Occipital lobe (tissue), 1 donor: ENCODE measurements at regions not wholly inside any gene's neighbourhood (a gene's known extent, or its start where the extent isn't known, plus 50 kb on each side); places are given as distances from the start of the nearest gene placed in this dataset.
"Not testable (repeated sequence)": the region's sequence is repeated elsewhere in the genome, so short reads cannot be mapped to it uniquely, and the experiment has no call there.

Experiments
- DNase-seq: peaks from one replicate; lab custom pipeline; 2025; lab: John Stamatoyannopoulos, UW

DNA sequence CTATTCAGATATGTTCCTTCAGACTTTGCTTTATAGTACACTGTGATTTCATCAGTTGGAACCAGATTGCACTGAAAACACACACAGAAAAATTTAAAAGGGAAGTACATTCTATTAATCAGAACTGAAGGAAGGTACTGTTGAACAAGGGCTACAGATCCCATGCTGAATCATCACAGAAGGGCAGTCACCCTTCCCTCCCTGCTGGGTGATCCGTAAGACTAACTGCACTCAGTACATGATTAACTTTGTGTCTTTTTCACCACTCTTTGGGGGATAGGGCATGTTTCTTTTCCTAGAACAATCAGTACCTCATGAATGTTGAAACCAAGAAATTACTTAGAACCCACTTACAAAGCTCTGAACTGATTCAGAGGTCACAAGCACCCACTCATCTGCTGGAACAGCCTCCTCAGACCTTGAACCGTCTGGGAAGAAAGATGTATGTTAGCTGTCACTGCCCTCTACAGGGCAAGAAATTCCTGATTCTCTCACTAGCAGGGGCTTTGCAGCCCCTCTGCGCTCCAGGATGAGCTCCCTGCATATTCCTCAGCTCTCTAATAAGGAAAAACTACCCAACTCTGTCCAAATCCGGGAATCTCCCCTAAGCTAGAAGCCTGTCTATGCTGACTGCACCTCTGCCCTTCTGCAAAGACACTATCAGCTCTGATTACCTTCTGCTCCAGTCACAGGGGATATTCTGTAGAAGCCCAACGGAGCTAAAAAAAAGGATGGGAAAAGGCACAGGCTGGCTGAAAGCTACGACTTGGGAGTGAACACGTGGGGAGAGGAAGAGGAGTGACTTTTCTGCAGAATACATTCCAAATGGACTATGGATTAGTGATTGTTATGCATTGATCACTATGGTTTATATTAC, 51.0 kb downstream of the IARS1 start:
- no peak for DNase-seq

DNA sequence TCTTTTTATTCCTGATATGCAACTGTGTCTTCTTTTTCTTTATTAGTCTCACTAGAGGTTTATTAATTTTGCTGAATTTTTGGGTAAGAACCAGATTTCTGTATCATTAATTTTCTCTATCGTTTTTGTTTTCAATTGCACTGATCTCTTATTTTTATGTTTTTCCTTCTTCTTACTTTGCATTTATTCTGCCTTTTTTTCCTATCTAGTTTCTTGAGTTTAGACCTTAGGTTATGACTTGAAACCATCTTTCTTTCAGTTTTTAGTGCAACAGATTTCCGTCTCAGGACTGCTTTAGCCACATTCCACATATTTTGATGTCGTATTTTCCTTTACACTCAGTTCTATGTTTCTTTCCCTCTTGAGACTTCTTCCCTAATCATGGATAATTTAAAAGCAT, 56.6 kb downstream of the IARS1 start:
- no peak for DNase-seq

DNA sequence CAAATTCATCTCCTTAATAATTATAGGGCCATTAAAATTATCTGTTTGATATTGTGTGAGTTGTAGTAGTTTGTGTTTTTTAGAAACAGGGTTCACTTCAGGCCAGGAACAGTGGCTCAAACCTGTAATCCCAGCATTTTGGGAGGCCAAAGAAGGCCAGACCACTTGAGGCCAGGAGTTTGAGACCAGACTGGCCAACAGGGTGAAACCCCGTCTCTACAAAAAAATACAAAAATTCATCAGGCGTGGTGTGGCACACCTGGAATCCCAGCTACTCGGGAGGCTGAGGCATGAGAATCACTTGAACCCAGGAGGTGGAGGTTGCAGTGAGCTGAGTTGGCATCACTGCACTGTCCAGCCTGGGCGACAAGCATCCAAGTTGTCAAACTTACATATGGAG, 57.0 kb downstream of the IARS1 start:
- no peak for DNase-seq

DNA sequence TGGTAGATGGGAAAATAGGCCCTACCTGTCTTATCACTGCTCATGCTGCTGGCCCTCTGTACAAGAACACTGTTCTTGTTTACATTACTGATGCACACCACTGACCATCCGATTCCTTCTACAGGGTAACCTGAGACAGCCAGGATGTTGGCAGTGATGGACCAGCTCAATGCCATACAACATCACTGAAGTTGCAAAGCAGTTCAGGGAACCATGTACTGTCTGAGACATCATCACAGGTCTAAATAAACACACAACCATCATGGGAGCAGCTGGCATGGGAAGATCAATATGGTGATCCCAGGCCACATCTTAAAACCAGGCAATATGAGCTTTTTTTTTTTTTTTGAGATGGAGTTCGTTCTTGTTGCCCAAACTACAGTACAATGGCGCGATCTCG, 59.0 kb downstream of the IARS1 start:
- DNase-seq: no peak

DNA sequence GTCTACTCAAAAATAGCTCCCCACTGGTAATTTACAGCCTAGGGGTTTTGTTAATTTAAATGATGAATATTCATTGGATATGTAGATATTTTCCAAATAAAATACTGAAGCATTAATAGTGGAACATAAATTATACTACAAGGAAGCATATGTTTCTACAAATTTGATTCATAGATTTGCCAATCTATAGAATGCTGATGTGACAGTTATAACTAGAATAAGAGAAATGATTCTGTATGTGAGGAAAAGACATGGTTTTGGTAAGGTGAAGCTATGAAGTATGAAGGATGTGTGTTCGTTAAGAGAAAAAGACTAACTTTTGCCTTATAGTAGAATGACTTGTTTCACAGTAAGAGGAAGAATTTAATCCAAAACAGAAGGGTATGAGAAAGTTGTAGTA, 61.3 kb downstream of the IARS1 start:
- no peak for DNase-seq

DNA sequence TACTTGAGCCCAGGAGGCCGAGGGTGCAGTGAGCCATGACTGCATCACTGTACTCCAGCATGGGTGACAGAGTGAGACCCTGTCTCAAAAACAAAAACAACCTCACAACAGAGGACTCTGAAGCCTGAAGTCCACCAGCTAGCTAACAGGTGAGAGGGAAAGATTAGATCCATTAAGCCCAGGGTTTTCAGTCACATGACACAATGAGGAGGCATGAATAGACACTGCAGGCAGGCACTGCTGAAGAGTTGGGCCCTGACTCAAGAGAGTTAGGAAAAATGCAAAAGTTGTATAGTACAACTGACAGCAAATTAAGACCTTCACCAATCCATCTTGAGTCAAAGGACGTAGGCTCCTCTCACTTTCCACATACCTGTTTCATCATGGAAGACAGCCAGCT, 64.9 kb downstream of the IARS1 start:
- no peak for DNase-seq

DNA sequence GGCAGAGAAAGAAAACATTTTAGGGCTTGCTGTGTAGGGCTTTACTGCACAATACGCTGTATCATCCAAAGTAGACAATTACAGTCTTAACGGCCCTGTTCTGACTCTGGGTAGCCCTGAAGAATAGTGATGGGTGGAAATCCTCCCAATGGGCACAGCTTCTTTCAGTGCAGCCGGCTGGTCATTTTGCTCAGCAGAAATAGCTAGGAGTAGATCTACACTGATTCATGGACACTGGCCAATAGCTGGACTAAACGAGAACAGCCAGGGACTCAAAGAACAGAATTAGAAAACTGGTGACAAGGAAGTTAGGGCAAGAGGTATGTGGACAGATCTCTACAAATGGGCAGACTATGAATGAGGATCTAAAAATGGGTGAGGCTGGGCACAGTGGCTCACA, 69.3 kb downstream of the IARS1 start:
- no peak for DNase-seq

DNA sequence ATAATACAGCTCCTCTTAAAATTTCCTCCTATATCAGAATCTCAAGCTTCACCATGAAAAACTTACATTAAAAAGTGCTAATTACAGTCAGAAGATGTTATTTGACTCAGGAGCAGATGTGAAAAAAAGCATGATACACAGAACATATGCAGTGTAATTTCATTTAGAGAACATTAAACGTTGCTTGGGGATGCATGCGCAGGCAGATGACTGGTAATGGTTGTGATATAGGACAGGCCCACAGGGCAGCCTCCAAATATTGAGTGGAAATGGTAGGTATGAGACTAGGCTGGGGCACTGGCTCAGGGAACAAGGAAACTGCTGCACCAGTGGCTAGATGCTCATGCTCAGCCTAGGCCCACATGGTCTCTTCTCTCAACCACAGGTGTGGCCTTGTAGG, 69.7 kb downstream of the IARS1 start:
- no peak for DNase-seq

DNA sequence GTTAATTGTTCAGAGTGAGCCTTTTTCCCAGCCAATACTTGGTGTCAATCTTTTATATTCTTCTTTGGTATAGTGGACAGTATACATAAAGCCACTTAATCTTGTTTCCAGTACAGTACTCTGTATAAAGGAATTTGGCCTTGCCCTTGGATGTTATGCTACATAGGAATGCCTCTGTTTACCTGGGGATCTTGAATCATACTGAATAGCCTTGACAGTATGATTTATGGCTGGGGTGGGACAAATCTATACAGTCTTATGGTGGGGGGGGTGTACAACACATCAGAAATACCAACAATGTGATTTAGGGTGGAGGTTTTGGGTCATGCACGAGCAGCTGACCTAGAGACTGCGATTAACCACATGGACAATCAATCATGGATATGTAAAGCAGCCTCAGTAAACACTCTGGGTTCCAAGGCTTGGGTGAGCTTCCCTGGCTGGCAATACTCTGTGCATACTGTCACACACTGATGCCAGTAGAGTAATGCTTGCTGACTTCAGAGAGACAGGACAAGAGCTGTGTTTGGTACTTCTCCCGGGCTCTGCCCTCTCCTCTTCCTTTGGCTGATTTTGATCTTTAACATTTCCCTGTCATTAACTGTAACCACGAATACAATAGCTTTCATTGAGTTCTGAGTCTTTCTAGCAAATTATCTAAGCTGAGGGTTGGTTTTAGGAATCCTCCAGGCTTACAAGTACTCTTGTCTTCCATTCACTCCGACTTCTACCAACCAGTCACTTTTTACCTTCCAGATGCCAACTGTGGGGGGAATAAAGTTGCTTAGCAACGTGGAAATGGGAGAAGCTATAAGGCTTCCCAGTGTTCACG, 84.6 kb downstream of the IARS1 start:
- DNase-seq: no peak

DNA sequence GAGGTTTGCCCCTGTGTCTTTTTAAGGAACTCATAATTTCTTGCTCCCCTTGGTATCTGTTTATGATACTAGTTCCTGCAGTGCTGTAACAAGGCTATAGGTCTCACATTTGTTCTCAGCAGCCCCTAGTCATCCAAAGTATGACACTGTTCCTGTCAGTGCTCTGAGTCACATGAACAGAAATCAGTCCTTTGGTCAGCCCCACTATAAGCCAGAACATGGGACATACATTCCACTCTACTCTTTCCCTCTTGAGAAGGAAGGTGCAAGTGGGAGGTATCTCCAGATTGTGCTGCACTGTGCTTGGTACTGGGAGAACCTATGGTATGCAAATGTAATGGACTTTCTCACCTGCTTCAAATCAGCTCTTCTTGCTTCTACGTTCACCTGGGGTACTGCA, 87.0 kb downstream of the IARS1 start:
- no peak for DNase-seq

DNA sequence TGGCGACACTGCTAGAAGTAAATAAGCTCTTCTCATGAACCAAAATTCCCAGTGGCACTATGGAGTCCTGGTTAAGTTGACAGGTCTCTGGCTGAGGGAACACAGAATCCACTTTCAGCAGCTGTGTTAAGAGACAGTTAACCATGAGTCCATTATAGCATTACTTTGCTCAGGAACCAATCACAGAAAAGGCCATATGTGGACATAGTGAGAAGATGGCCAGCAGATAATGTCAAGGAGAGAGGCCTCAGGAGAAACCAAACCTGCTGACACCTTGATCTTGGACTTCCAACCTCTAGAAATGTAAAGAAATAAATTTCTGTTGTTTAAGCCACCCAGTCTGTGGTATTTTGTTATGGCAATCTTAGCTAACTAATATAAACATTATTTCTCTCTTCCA, 88.7 kb upstream of the SPTLC1 start:
- not testable (repeated sequence) for DNase-seq

DNA sequence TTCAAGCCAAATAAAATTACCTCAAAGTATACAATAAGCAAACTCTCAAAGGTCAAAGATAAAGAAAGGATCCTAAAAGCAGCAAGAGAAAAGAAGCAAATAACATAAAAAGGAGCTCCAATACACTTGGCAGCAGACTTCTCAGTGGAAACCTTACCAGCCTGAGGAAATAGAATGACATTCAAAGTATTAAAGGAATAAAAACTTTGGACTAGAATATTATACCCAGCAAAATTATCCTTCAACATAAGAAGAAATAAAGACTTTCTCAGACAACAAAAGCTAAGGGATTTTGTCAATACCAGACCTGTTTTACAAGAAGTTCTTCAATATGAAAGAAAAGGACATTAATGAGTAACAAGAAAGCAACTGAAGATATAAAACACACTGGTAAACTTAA, 83.0 kb upstream of the SPTLC1 start:
- not testable (repeated sequence) for DNase-seq

DNA sequence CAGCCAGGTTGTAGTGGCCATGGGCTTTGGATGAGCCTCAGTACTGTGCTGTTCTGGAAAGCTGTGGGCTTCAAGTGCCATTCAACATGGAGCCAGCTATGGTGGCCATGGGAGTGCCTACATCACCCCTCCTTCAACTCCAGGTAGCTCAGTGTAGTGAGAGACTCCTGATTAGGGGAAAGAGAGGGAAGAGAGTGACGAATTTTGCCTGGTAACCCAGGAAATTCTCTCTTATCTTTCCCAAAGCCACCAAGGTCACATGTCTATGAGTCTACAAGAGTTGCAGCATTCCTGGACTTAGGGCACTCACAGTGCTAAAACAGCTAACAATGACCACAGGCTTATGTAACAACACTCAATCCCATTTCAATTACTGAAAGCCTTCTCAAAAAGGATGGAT, 81.7 kb upstream of the SPTLC1 start:
- DNase-seq: no peak

DNA sequence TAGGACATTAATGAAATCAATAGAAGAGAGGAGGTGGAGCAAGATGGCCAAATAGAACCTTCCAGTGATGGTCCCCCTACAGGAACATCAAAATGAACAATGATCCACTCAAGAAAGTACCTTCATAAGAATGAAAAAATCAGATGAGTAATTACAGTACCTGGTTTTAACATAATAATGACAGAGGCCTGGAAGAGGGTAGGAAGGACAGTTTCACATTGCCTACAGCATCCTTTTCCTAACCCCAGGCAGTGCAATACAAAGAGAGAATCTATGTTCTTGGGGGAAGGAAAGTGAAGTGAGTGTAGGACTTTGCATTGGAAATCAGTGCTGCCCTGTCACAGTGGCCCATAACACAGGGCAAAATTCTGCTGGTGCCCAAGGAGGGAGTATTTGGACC, 81.2 kb upstream of the SPTLC1 start:
- no peak for DNase-seq

DNA sequence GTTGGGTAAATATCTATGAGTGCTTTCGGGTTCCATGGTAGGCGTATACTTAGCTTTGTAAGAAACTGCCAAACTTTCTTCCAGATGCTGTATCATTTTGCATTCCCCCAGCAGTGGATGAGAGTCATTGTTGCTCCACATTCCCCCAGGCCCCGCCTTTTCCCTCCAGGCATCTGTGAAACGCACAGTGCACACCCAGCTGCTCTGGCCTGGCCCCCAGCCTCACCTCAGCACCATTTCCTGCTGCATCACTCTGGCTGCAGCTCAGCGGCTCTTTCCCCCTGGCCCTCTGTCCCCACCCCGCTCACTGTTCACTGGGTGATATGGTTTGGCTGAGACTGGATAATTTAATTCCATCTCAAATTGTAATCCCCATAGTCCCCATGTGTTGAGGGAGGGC, 76.6 kb upstream of the SPTLC1 start:
- no peak for DNase-seq

DNA sequence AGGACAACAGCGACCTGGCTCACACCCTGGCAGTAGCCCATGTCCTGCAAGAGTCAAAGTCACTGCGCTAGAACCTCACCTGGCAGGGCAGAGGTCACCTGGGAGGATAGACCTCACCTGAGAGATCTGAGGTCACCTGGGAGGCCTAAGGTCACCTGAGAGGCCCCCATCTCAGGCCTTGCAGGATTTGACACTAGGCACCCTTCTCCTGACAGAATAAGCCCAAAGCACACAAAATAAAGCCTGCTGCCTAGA, 75.2 kb upstream of the SPTLC1 start:
- no peak for DNase-seq

DNA sequence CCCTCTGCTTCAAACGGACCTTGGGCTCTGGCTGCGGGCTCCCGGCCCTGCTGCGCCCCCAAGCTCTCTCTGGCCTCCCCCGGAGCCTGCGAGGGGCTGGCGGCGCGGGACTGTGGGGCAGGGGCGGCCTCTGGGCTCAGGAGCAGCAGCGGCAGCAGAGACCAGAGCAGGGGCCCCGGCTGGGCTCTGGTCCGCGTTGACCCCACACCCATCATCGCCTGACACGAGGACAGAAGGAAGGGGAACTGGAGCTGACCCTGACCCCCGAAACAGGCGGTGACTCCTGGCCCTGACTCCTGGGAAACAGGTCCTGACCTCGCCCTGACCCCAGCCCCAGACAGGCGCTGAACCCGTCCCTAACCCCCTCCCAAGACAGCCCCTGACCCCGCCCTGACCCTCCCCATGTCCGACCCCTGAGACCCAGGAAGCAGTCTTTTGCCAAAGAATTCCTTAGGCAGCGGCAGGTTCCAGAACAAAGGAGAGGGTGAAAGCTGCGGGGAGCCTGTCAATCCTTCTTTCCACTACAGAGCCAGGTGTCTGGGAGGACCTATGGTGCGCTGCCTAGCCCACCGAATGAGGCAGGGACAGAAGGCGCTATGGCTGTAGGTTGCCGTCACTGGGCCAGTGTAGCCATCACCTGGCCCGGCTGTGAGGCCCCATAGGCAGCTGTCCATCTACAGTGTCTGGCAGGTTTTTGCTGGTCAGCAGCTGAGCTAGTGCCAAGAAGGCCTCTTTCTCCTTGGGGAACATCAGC, 74.7 kb upstream of the SPTLC1 start:
- no peak for DNase-seq

DNA sequence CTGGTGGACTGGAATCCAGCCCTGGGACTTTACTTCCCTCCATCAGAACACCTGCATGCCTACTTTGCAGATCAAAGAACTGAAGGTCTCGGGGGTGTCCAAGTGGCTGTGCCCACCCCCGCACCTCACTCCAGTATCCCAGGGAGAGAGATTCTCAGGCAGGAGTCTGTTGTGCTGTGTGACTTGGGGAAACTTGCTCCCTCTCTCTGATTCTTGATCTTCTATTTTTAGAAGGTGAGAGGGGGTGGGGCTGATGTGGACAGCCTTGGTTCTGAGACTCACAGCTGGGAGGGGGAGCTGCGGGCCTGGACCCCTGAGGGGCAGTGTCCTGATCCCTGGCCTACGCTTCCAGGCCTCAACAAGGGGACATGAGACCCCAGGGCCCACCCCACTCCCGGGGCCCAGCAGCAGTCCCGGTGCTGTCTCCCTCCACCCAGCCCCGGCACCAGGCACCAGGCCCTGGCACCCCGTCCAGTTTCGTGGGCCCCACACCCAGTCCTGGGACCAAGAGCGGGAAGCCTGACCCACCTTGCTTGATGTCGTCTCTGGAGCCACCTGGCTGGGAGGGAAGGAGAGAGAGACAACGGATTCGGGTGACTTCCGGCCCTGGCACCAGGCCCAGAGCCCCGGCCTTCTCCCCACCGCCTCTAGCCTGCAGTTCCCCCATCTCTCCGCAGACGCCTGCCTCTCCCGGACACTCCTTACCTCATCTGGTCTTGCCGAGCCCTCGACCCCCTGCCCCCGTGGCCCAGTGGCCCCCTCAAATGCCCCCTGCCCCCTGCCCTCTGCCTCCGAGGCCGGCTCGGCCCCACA, 74.0 kb upstream of the SPTLC1 start:
- DNase-seq: no peak

DNA sequence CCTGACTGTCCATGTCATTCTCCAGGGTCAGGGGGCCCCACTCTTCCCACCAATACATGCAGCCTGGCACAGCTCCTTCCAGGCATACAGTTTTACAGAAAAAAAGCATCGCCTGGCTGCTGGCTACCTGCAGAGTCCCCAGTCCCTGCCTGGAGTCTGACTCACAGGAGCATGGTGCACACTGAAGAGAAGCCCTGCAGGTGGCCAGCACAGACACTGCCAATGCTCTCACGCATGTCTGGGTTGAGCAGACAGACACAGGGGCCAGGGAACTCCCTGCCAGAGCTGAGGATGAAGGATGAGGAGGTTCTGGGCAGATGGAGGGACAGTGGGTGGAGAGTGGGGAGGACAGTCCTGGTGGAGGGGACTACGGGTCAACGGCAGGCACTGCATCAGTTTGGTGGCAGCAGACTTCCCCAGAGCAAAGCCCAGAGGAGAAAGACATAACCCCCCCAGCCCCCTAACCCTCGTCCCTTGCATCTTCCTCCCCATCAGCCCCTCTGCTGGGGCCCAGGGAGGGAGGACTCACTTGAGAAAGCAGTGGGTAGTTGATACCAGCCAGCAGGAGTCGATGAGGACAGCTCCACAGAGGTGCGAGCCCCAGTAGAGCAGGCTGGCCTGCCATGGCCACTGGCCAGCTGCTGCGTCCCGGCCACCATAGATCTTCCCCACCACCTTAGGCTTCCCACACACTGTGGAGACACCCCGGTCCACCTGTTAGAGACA, 72.9 kb upstream of the SPTLC1 start:
- no peak for DNase-seq

DNA sequence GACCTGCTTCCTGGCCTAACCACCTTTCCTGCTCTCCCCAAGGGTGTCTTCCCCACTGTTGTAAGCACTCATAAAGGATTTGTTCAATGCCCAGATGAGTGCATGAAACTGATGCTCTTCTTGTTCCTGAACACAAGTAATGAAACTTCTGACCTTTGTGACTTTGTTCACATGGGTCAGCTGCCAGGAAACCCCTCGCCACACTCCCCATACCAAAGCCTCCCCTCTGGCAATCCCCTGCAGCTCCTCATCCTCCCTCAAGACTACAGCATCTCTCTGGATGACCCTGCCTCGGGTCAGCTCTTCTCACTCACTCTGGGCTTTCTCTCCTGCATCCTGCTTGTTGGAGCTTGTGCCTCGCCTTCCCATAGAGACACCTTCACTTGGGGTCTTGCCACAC, 72.2 kb upstream of the SPTLC1 start:
- no peak for DNase-seq

DNA sequence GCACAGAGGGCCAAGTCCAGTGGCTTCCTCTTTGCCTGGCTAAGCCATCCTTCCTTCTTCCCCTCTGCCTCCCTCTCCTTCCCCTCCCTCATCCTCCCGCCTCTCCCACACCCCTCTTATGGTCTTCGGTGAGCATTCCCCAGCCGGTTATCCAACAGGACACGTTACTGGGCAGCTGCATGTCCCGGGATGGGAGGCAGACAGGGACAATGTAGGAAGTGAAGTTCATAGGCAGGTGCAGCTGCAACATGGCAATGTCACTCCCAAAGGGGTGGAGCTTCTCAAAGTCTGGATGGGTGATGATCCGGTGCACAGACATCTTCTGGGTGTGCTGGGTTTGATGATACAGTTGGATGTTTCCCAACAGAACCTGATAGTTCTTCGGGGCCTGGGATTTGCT, 71.4 kb upstream of the SPTLC1 start:
- no peak for DNase-seq
